HG02973 (cell line): ENCODE measurements at regions not wholly inside any gene's neighbourhood (a gene's known extent, or its start where the extent isn't known, plus 50 kb on each side); places are given as distances from the start of the nearest gene placed in this dataset.

ENCODE experiments used
- ATAC-seq: cut with Tn5 transposase; IDR thresholded peaks from one replicate; pipeline ENCODE4 v1.9.1; 2021; ENCODE audit warnings: moderate library complexity; ENCODE audit not compliant: unreplicated experiment

GRCh38 chr13:40272776-40273139 is 393.7 kb downstream of the FOXO1 start:
- ATAC-seq = no peak

- no peak for ATAC-seq
Measured at GRCh38 chr13:40273253-40274025, 393.0 kb downstream of the FOXO1 start.

GRCh38 chr13:40274103-40274502 is 392.3 kb downstream of the FOXO1 start:
- ATAC-seq = no peak

- no peak for ATAC-seq
Measured at GRCh38 chr13:40275155-40275554, 391.3 kb downstream of the FOXO1 start.

GRCh38 chr13:40275636-40276035 is 390.8 kb downstream of the FOXO1 start:
- no peak for ATAC-seq

GRCh38 chr13:40283666-40284065 is 382.8 kb downstream of the FOXO1 start:
- no peak for ATAC-seq

GRCh38 chr13:40285634-40286033 is 380.8 kb downstream of the FOXO1 start:
- no peak for ATAC-seq

GRCh38 chr13:40287428-40287827 is 379.0 kb downstream of the FOXO1 start:
- ATAC-seq = no peak

- no peak for ATAC-seq
Measured at GRCh38 chr13:40288259-40288658, 378.2 kb downstream of the FOXO1 start.

GRCh38 chr13:40290758-40291157 is 375.7 kb downstream of the FOXO1 start:
- no peak for ATAC-seq

- ATAC-seq = no peak
Measured at GRCh38 chr13:40292108-40292507, 374.3 kb downstream of the FOXO1 start.

- ATAC-seq = no peak
Measured at GRCh38 chr13:40292536-40292935, 373.9 kb downstream of the FOXO1 start.

GRCh38 chr13:40302351-40302750 is 364.1 kb downstream of the FOXO1 start:
- no peak for ATAC-seq

- ATAC-seq = no peak
Measured at GRCh38 chr13:40304391-40304790, 362.1 kb downstream of the FOXO1 start.

- ATAC-seq = no peak
Measured at GRCh38 chr13:40306817-40307216, 359.6 kb downstream of the FOXO1 start.

- ATAC-seq = no peak
Measured at GRCh38 chr13:40309881-40310280, 356.6 kb downstream of the FOXO1 start.

GRCh38 chr13:40311356-40312101 is 354.9 kb downstream of the FOXO1 start:
- ATAC-seq = no peak

- no peak for ATAC-seq
Measured at GRCh38 chr13:40313269-40314200, 352.9 kb downstream of the FOXO1 start.

GRCh38 chr13:40315416-40316064 is 350.9 kb downstream of the FOXO1 start:
- ATAC-seq = no peak

- no peak for ATAC-seq
Measured at GRCh38 chr13:40316301-40316700, 350.1 kb downstream of the FOXO1 start.

GRCh38 chr13:40317980-40318327 is 348.5 kb downstream of the FOXO1 start:
- ATAC-seq = no peak
